Right cardiac atrium (tissue), 5 donors: ENCODE measurements at regions not wholly inside any gene's neighbourhood (a gene's known extent, or its start where the extent isn't known, plus 50 kb on each side); places are given as distances from the start of the nearest gene placed in this dataset.

Experiments used
- ATAC-seq, 2 donors: fragments of 200-7000 bp; cut with Tn5 transposase; one replicate each; pipeline versions ENCODE4 v1.8.0 to v1.9.1; 2020; ENCODE audit warnings: moderate library complexity in 2 of 2, mild to moderate bottlenecking in 1 of 2
- DNase-seq, 3 donors: peaks; one replicate each; pipeline ENCODE4 v3.0.0-alpha.2; 2020
- H3K27ac ChIP-seq: one replicate; pipeline ENCODE4 v1.5.1; 2013; ENCODE audit warnings: mild to moderate bottlenecking, low read length, control low read depth, moderate library complexity
- H3K27me3 ChIP-seq: one replicate; pipeline ENCODE4 v1.6.1; 2013; ENCODE audit not compliant: control insufficient read depth, insufficient read depth
- H3K4me1 ChIP-seq: one replicate; pipeline ENCODE4 v1.6.1; 2013; ENCODE audit warnings: low read length; ENCODE audit not compliant: control insufficient read depth, insufficient read depth
- H3K4me3 ChIP-seq: one replicate; pipeline ENCODE4 v1.5.1; 2013; ENCODE audit warnings: low read length, control low read depth
- H3K9me3 ChIP-seq: one replicate; pipeline ENCODE4 v1.6.1; 2013; ENCODE audit warnings: low read length; ENCODE audit not compliant: control insufficient read depth
- WGBS: extraction: QIAGEN DNeasy Blood & Tissue Kit; methylation state at CpG from one replicate; pipeline ENCODE4 v1.1.7; 2013; 5-methylcytosine and 5-hydroxymethylcytosine counted together
- intact Hi-C, 4 donors: fragments of 100-400 bp; cut with DNase I; formaldehyde crosslinking; loops; one replicate each; pipeline versions ENCODE4 v1.11.0 to v1.14.0; 2022 to 2023
- donor health status: healthy with polysubstance abuse.
- donor health status: DM: no; HTN: yes; CAD: no.
- donor health status: DM: no; HTN: no; CAD: no.
- donor health status: DM: no; HTN: yes; CAD: no; lungs with severe emphysema.
- donor health status: DM: yes; HTN: yes; CAD: no.

DNA sequence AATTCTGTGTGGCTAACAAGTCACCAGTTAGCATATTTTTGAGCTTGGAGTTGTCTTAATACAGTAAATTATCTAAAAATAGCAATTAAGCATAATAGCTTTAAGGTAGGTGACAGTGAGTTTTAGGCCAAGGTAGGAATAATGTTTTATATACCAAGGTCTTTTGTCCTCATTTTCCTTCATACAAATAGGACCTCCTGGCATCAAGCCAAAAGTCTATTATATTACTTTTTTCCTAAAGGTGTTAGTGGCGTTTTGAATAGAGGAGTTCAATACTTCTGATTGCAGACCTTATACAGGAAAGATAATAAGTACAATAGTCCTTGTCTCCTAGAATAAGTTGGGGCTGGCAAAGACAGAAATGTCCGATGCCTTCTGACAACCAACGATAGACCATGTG, 2277.7 kb downstream of the TP53TG3F start:
- no peak for ATAC-seq
- no peak overlapping the region for H3K27ac ChIP-seq
- WGBS: 80% methylated on average over 3 of the region's 3 CpGs
- H3K4me3 ChIP-seq: no peak overlapping the region
- no peaks in the 10 kb centered on the region for H3K9me3 ChIP-seq
- no peaks in the 10 kb centered on the region for H3K27me3 ChIP-seq
- H3K4me1 ChIP-seq: no peaks in the 10 kb centered on the region
- intact Hi-C loops: no loop called here
- DNase-seq: no peak

DNA sequence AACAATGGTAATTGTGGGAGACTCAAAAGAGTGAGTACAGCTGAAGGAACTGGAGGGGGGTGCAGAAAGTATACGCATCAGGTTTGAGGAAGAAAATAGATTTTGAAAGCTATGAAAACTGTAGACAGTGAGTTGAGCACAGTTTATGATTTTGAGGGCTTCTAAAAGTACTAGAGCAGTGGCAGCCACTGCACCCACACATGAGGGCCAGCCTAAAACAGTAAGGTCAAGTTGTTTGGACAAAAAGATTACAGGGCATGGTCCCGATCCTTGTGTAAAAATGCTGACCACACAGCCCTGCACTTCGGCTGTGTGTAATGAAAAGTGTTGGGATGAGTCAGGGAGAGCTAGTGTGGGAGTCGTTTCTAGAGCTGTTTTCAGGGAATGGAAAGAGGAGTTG, 2282.1 kb downstream of the TP53TG3F start:
- Histone ChIP-seq H3K4me3 (no peak overlapping the region), H3K27me3 (no peaks in the 10 kb centered on the region), H3K4me1 (no peaks in the 10 kb centered on the region), H3K9me3 (no peaks in the 10 kb centered on the region), H3K27ac (no peak overlapping the region)
- intact Hi-C loops: no loop called here
- DNase-seq (no peak), ATAC-seq (no peak)
- 61% methylated on average over 4 of the region's 4 CpGs for WGBS

DNA sequence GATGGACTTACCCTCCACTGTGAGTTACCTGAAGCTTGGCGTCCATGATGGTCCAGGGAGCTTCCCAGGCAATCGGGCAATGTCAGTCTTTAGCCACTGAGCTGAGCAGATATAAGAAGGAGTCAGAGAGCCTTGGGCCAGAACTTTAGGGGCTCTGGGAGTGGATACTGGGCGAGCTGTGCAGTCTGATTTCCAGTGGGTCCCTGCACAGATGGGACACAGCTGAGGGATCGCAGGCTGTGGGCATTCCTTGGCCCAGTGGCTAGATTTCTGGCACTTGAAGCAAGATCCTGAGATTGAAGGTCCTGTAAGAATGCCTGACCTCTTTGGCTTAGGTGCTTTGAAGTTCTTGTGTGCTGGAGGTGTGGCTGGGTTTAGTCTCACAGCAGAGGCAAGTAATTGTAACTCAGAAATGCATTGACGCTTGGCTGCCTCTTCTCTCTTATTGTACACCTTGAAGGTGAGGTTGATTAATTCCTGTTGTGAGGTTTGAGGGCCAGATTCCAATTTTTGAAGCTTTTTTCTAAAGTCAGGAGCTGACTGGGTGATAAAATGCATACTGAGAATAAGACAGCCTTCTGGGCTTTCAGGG, 2283.8 kb downstream of the TP53TG3F start:
- 53% methylated on average over 5 of the region's 5 CpGs for WGBS
- H3K4me1 ChIP-seq: no peaks in the 10 kb centered on the region
- DNase-seq (no peak), ATAC-seq (no peak)
- H3K27ac ChIP-seq: no peak overlapping the region
- intact Hi-C loops: no loop called here
- no peaks in the 10 kb centered on the region for H3K9me3 ChIP-seq
- no peaks in the 10 kb centered on the region for H3K27me3 ChIP-seq
- no peak overlapping the region for H3K4me3 ChIP-seq

- ATAC-seq (no peak), DNase-seq (no peak)
These were observed 2284.7 kb downstream of the TP53TG3F start for GRCh38 chr16:35744084-35744483.

DNA sequence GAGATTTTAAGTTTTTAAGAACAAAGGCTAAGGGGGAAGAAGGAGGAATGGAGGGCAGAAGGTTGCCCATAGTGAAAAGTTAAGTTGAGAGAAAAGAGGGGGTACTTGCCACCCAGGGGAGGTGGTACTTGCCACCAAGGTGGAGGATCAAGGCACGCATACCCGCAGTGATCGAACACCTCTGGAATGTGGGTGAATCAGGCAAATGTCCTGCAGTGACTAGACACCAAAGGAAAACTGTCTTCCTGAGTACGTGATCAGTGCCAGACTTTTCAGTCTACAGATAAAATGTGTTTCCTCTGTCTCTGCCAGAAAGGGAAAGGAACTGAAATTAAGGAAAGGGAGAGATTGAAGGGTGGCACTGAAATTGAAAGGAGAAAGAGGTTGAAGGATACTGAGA, 2285.3 kb downstream of the TP53TG3F start:
- no peak for DNase-seq
- H3K4me1 ChIP-seq: no peaks in the 10 kb centered on the region
- H3K27me3 ChIP-seq: no peaks in the 10 kb centered on the region
- intact Hi-C loops: no loop called here
- H3K4me3 ChIP-seq: no peak overlapping the region
- no peak overlapping the region for H3K27ac ChIP-seq
- no peaks in the 10 kb centered on the region for H3K9me3 ChIP-seq
- ATAC-seq: peak in 1 of 2 donors; percentile 26
- 66% methylated on average over 4 of the region's 4 CpGs for WGBS

More at GRCh38 chr16:35744084-35744483, 2284.7 kb downstream of the TP53TG3F start:
- WGBS: 58% methylated on average over 4 of the region's 4 CpGs
- Histone ChIP-seq H3K4me3 (no peak overlapping the region), H3K27ac (no peak overlapping the region), H3K27me3 (no peaks in the 10 kb centered on the region), H3K4me1 (no peaks in the 10 kb centered on the region), H3K9me3 (no peaks in the 10 kb centered on the region)
- intact Hi-C loops: no loop called here

GRCh38 chr16:35745191-35745590, 2285.8 kb downstream of the TP53TG3F start:
- no peak overlapping the region for H3K27ac ChIP-seq
- DNase-seq (no peak), ATAC-seq (no peak)
- no peaks in the 10 kb centered on the region for H3K4me1 ChIP-seq
- no peak overlapping the region for H3K4me3 ChIP-seq
- 42% methylated on average over 3 of the region's 3 CpGs for whole genome bisulfite sequencing
- H3K27me3 ChIP-seq: no peaks in the 10 kb centered on the region
- H3K9me3 ChIP-seq: no peaks in the 10 kb centered on the region
- intact Hi-C loops: no loop called here

GRCh38 chr16:35745821-35746248, 2286.4 kb downstream of the TP53TG3F start:
- H3K4me3 ChIP-seq: no peak overlapping the region
- 90% methylated on average over 9 of the region's 9 CpGs for WGBS
- no peaks in the 10 kb centered on the region for H3K9me3 ChIP-seq
- no peaks in the 10 kb centered on the region for H3K27me3 ChIP-seq
- H3K27ac ChIP-seq: no peak overlapping the region
- intact Hi-C loops: no loop called here
- DNase-seq (no peak), ATAC-seq (no peak)
- H3K4me1 ChIP-seq: no peaks in the 10 kb centered on the region

GRCh38 chr16:35746281-35746962, 2287.0 kb downstream of the TP53TG3F start:
- WGBS: 92% methylated on average over 17 of the region's 17 CpGs
- Histone ChIP-seq H3K27me3 (no peaks in the 10 kb centered on the region), H3K27ac (no peak overlapping the region), H3K4me1 (no peaks in the 10 kb centered on the region), H3K4me3 (no peak overlapping the region), H3K9me3 (no peaks in the 10 kb centered on the region)
- no peak for DNase-seq
- ATAC-seq: no peak
- intact Hi-C loops: no loop called here

- ATAC-seq (no peak), DNase-seq (no peak)
- Histone ChIP-seq H3K4me3 (no peak overlapping the region), H3K4me1 (no peaks in the 10 kb centered on the region), H3K9me3 (no peaks in the 10 kb centered on the region), H3K27ac (no peak overlapping the region), H3K27me3 (no peaks in the 10 kb centered on the region)
- 85% methylated on average over 18 of the region's 18 CpGs for WGBS
- intact Hi-C loops: no loop called here
These were observed 2287.7 kb downstream of the TP53TG3F start for GRCh38 chr16:35746963-35747657.

DNA sequence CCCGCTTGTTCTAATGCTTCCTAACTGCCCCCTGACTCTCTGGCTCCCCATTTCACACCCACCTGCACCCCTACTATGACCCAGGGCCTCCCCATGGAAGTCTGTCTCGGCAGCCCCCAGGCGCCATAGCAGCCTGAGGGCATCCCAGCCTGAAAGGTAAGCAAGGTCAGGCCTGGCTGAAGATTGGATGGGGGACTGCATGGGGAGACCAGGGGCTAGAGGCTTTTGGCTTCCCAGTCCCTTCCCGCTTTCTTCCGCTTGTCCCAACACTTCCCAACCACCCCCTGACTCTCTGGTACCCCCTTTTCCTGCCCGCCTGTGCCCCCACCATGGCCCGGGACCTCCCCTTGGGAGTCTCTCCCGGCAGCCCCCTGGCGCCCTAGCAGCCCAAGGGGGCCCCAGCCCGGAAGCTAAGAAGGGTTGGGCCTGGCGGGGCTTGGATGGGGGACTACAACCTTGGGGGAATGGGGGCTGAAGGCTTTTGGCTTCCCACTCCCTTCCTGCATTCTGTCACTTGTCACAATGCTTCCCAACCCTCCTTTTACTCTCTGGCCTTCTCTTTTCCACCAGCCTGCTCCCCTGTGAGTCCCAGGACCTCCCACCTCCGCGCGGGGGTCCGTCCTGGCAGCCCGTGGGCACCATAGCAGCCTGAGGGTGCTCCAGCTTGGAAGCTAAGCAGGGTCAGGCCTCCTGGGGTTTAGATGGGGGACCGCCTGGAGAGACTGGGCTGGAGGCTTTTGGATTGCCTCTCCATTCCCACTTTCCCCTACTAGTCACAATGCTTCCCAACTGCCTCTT, 2288.4 kb downstream of the TP53TG3F start:
- Histone ChIP-seq H3K27ac (no peak overlapping the region), H3K9me3 (no peaks in the 10 kb centered on the region), H3K4me3 (no peak overlapping the region), H3K27me3 (no peaks in the 10 kb centered on the region), H3K4me1 (no peaks in the 10 kb centered on the region)
- intact Hi-C loops: no loop called here
- WGBS: 83% methylated on average over 17 of the region's 17 CpGs
- peak in 1 of 3 donors; percentile 36 for DNase-seq
- no peak for ATAC-seq
